ENCODE measurements at regions not wholly inside any gene's neighbourhood (a gene's known extent, or its start where the extent isn't known, plus 50 kb on each side); places are given as distances from the start of the nearest gene placed in this dataset.

DNA sequence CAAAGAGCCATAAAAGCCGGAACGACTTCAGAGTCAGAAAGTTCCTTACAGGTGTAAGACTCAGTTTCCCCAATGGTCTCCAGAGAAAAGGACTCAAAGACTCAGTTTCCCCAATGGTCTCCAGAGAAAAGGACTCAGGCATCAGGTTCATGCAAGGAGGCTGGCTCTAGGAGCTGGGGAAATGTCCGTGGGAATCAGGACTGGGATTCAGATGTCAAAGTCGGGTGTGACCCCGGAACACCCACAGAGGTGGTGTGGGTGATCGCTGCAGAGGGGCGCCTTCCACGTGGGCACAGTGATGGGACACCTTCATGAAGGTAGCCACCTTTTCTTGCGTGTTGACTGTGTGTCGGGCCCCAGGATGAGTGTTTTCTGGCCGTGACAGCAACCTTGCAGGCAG, 340.8 kb downstream of the NPHP4 start:
- no peaks in the 10 kb centered on the region for H3K36me3 ChIP-seq (ENCODE audit: low read depth, low read length)
- no peaks in the 10 kb centered on the region for H4K20me1 ChIP-seq (ENCODE audit: low read length)
- no TSS peak for BruUV-seq (replicated peaks)
- H3K79me2 ChIP-seq (ENCODE audit: low read length): no peaks in the 10 kb centered on the region
- TF ChIP-seq, protein P1, sequence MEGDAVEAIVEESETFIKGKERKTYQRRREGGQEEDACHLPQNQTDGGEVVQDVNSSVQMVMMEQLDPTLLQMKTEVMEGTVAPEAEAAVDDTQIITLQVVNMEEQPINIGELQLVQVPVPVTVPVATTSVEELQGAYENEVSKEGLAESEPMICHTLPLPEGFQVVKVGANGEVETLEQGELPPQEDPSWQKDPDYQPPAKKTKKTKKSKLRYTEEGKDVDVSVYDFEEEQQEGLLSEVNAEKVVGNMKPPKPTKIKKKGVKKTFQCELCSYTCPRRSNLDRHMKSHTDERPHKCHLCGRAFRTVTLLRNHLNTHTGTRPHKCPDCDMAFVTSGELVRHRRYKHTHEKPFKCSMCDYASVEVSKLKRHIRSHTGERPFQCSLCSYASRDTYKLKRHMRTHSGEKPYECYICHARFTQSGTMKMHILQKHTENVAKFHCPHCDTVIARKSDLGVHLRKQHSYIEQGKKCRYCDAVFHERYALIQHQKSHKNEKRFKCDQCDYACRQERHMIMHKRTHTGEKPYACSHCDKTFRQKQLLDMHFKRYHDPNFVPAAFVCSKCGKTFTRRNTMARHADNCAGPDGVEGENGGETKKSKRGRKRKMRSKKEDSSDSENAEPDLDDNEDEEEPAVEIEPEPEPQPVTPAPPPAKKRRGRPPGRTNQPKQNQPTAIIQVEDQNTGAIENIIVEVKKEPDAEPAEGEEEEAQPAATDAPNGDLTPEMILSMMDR (conservative IDR thresholded peaks at IDR 0.05; ENCODE audit: low read depth, low read length): no peak
- no peaks in the 10 kb centered on the region for H3F3A ChIP-seq (ENCODE audit: low read length, unreplicated experiment)
- no peaks in the 10 kb centered on the region for H3K9me3 ChIP-seq (ENCODE audit: low read length)
- no peak overlapping the region for H3K4me3 ChIP-seq (ENCODE audit: low read length)
- ChIA-PET POLR2A (ENCODE audit: unreplicated experiment) (no interaction called here), CTCF (no interaction called here)
- peaks cover 53% of the 10 kb centered on the region for H3K27me3 ChIP-seq (ENCODE audit: low read length)
- no peak for DNase-seq
- H3K27ac ChIP-seq (ENCODE audit: low read length): no peak overlapping the region
- no peak overlapping the region for H3K4me2 ChIP-seq (ENCODE audit: low read length)
- no peak for ATAC-seq
- no peak overlapping the region for H2AFZ ChIP-seq (ENCODE audit: low read length)
- no peaks in the 10 kb centered on the region for H3K9me2 ChIP-seq (replicated peaks; ENCODE audit: low read length)
- H3K9ac ChIP-seq (ENCODE audit: low read length): no peak overlapping the region
- no peaks in the 10 kb centered on the region for H3K4me1 ChIP-seq (ENCODE audit: insufficient read depth, low read length)
- intact Hi-C loops (cut with micrococcal nuclease): no loop called here

DNA sequence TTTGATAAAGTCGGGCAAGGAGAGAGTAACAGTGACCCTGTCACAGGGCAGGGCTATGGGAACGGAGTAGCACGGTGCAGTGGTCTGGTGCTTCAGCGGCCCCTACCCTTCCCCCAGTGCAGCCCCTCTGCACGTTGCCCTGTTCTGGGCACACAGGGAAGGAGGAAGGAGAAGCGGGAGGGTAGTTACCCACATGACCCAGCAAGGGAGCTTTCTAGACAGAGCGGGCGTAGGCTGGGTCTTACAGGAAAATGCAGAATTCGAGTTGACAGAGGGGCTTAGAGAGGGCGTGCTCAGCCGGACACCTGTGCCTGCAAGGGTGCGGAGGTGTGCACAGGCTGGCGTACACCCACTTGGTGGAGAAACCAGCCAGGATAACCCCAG, 341.2 kb downstream of the NPHP4 start:
- no peaks in the 10 kb centered on the region for H4K20me1 ChIP-seq (ENCODE audit: low read length)
- no peaks in the 10 kb centered on the region for H3K9me2 ChIP-seq (replicated peaks; ENCODE audit: low read length)
- no peaks in the 10 kb centered on the region for H3F3A ChIP-seq (ENCODE audit: low read length, unreplicated experiment)
- no peak overlapping the region for H3K4me3 ChIP-seq (ENCODE audit: low read length)
- no TSS peak for BruUV-seq (replicated peaks)
- H3K27me3 ChIP-seq (ENCODE audit: low read length): peaks cover 53% of the 10 kb centered on the region
- no peak overlapping the region for H2AFZ ChIP-seq (ENCODE audit: low read length)
- no peak overlapping the region for H3K4me2 ChIP-seq (ENCODE audit: low read length)
- H3K9me3 ChIP-seq (ENCODE audit: low read length): no peaks in the 10 kb centered on the region
- DNase-seq (no peak), ATAC-seq (no peak)
- no peaks in the 10 kb centered on the region for H3K79me2 ChIP-seq (ENCODE audit: low read length)
- TF ChIP-seq, protein P1 (conservative IDR thresholded peaks at IDR 0.05; ENCODE audit: low read depth, low read length): no peak
- TF ChIP-seq EZH2phosphoT487 (IDR thresholded peaks at IDR 0.05; ENCODE audit: borderline replicate concordance, low read length): no peak
- TF ChIP-seq EZH2 (IDR thresholded peaks at IDR 0.05; ENCODE audit: low read length, unreplicated experiment): no peak
- CTCF ChIA-PET: no interaction called here
- no peak overlapping the region for H3K27ac ChIP-seq (ENCODE audit: low read length)
- no peaks in the 10 kb centered on the region for H3K36me3 ChIP-seq (ENCODE audit: low read depth, low read length)
- POLR2A ChIA-PET (ENCODE audit: unreplicated experiment): no interaction called here
- H3K9ac ChIP-seq (ENCODE audit: low read length): no peak overlapping the region
- no peaks in the 10 kb centered on the region for H3K4me1 ChIP-seq (ENCODE audit: insufficient read depth, low read length)
- intact Hi-C loops (cut with micrococcal nuclease): no loop called here

DNA sequence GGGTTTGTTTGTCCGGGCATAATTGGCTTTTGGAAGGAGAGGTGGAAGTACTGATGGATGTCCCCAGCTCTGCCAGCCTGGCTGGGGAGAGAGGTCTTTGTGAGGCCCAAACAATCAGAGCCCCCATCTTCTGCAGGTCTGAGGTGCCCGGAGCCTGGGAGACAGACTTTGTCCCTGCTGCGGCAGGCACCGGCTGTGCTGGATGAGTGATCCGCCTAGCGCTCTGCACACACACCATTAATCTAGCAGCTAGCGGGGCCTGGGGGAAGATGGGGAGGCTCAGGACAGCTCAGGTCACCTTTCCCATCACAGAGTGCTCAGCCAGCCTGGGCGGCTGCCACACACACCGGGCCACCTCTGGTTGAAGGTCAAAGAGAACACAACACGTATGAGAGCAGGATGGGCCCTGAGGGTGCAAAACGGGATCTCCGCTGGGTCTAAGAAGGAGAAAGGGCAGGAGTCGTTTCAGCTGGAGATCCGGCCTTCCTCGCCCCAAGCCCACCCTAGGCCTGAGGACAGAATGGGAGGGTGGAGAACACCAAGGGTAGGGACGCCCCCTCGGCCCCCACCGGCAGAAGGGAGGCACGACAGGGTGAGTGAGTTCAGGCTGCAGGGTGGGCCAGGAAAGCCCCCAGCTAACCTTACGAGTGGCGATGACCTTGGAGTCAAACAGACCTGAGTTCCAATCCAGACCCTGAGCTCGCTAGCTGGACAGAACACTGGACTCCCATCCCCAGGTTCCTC, 341.8 kb downstream of the NPHP4 start:
- Histone ChIP-seq H3K27ac (ENCODE audit: low read length) (no peak overlapping the region), H2AFZ (ENCODE audit: low read length) (no peak overlapping the region), H3K4me1 (ENCODE audit: insufficient read depth, low read length) (no peaks in the 10 kb centered on the region), H3K4me2 (ENCODE audit: low read length) (no peak overlapping the region), H3K79me2 (ENCODE audit: low read length) (no peaks in the 10 kb centered on the region), H3K27me3 (ENCODE audit: low read length) (peaks cover 53% of the 10 kb centered on the region), H3K9me3 (ENCODE audit: low read length) (no peaks in the 10 kb centered on the region), H3K9me2 (replicated peaks; ENCODE audit: low read length) (no peaks in the 10 kb centered on the region), H4K20me1 (ENCODE audit: low read length) (no peaks in the 10 kb centered on the region), H3K9ac (ENCODE audit: low read length) (no peak overlapping the region), H3K36me3 (ENCODE audit: low read depth, low read length) (no peaks in the 10 kb centered on the region), H3K4me3 (ENCODE audit: low read length) (no peak overlapping the region), H3F3A (ENCODE audit: low read length, unreplicated experiment) (no peaks in the 10 kb centered on the region)
- ChIA-PET POLR2A (ENCODE audit: unreplicated experiment) (no interaction called here), CTCF (no interaction called here)
- TF ChIP-seq, protein P1 (conservative IDR thresholded peaks at IDR 0.05; ENCODE audit: low read depth, low read length): no peak
- TF ChIP-seq EZH2 (IDR thresholded peaks at IDR 0.05; ENCODE audit: low read length, unreplicated experiment) (no peak), EZH2phosphoT487 (IDR thresholded peaks at IDR 0.05; ENCODE audit: borderline replicate concordance, low read length) (no peak)
- ATAC-seq (no peak), DNase-seq (no peak)
- intact Hi-C loops (cut with micrococcal nuclease): no loop called here
- BruUV-seq (replicated peaks): no TSS peak
